GM23248 (cell line): ENCODE measurements at regions not wholly inside any gene's neighbourhood (a gene's known extent, or its start where the extent isn't known, plus 50 kb on each side); places are given as distances from the start of the nearest gene placed in this dataset.

ENCODE experiments used
- EZH2 ChIP-seq: fragments of 200-600 bp; sonication (generic); IDR thresholded peaks from 2 replicates; pipeline ENCODE4 v1.6.1; 2018; ENCODE audit warnings: antibody characterized with exemption, mild to moderate bottlenecking; ENCODE audit not compliant: insufficient read depth, poor library complexity, severe bottlenecking
- EZH2phosphoT487 ChIP-seq: fragments of 200-600 bp; sonication (generic); IDR thresholded peaks from 2 replicates; pipeline ENCODE4 v1.6.1; 2018; ENCODE audit warnings: antibody characterized with exemption, moderate library complexity, mild to moderate bottlenecking, low read depth; ENCODE audit not compliant: insufficient read depth

- no peak for TF ChIP-seq EZH2phosphoT487
- no peak for TF ChIP-seq EZH2
These were observed 237.3 kb upstream of the ZBTB20 start for GRCh38 chr3:115384381-115384780.
